HS-5 (cell line): ENCODE measurements at regions not wholly inside any gene's neighbourhood (a gene's known extent, or its start where the extent isn't known, plus 50 kb on each side); places are given as distances from the start of the nearest gene placed in this dataset.
A peak's percentile ranks its signal among the peaks of the same experiment; 100 is the strongest.

Experiments used
- DNase-seq: peaks from one replicate; pipeline ENCODE4 v3.0.0-alpha.2; 2012; ENCODE audit warnings: low read depth

GRCh38 chr5:91712718-91713117 lies 329.6 kb upstream of the ARRDC3 start:
- peak; percentile 45 for DNase-seq

- no peak for DNase-seq
These were observed 324.4 kb upstream of the ARRDC3 start for GRCh38 chr5:91707521-91707841.

- no peak for DNase-seq
These were observed 323.8 kb upstream of the ARRDC3 start for GRCh38 chr5:91706785-91707520.

- no peak for DNase-seq
These were observed 320.0 kb upstream of the ARRDC3 start for GRCh38 chr5:91703128-91703527.

- DNase-seq, result no peak
These were observed 316.3 kb upstream of the ARRDC3 start for GRCh38 chr5:91699429-91699828.

- no peak for DNase-seq
These were observed 308.5 kb upstream of the ARRDC3 start for GRCh38 chr5:91691592-91691991.

- DNase-seq, result no peak
These were observed 307.8 kb upstream of the ARRDC3 start for GRCh38 chr5:91690921-91691320.

- no peak for DNase-seq
These were observed 304.3 kb upstream of the ARRDC3 start for GRCh38 chr5:91687430-91687829.

GRCh38 chr5:91684625-91685024 lies 301.5 kb upstream of the ARRDC3 start:
- DNase-seq, result no peak

GRCh38 chr5:91670563-91670962 lies 287.4 kb upstream of the ARRDC3 start:
- DNase-seq, result no peak

GRCh38 chr5:91670122-91670521 lies 287.0 kb upstream of the ARRDC3 start:
- DNase-seq, result no peak

- DNase-seq, result no peak
These were observed 285.1 kb upstream of the ARRDC3 start for GRCh38 chr5:91668261-91668660.

GRCh38 chr5:91652678-91653077 lies 269.6 kb upstream of the ARRDC3 start:
- no peak for DNase-seq

GRCh38 chr5:91651704-91652103 lies 268.6 kb upstream of the ARRDC3 start:
- no peak for DNase-seq

GRCh38 chr5:91645347-91645746 lies 262.2 kb upstream of the ARRDC3 start:
- no peak for DNase-seq

GRCh38 chr5:91643797-91644196 lies 260.7 kb upstream of the ARRDC3 start:
- DNase-seq, result no peak

- DNase-seq, result no peak
These were observed 259.5 kb upstream of the ARRDC3 start for GRCh38 chr5:91642581-91642980.

GRCh38 chr5:91641730-91642350 lies 258.7 kb upstream of the ARRDC3 start:
- DNase-seq, result peak; percentile 42

GRCh38 chr5:91639744-91640143 lies 256.6 kb upstream of the ARRDC3 start:
- DNase-seq, result no peak

GRCh38 chr5:91638010-91638409 lies 254.9 kb upstream of the ARRDC3 start:
- DNase-seq, result no peak

GRCh38 chr5:91635950-91636734 lies 253.0 kb upstream of the ARRDC3 start:
- no peak for DNase-seq

GRCh38 chr5:91632871-91633270 lies 249.8 kb upstream of the ARRDC3 start:
- DNase-seq, result no peak

- no peak for DNase-seq
These were observed 228.6 kb upstream of the ARRDC3 start for GRCh38 chr5:91611746-91612145.
